ENCODE measurements at regions not wholly inside any gene's neighbourhood (a gene's known extent, or its start where the extent isn't known, plus 50 kb on each side); places are given as distances from the start of the nearest gene placed in this dataset.

DNA sequence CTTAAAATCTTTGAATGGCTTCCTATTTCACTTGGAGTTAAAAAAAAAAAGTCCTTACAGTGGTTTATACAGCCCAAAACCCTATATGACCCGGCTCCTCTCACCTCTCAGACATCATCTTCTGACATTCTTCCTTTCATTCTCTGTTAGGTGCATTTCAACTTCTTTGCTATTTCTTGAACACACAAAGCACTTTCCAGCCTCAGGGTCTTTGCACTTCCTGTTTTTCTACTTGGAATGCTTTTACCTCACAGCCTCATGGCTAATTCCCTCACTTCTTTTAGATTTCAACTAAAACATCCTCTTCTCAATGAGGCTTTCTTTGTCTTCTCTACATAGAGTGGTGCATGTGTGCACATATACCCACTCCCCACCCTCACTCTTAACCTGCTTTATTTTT, 91.0 kb upstream of the MB21D2 start:
- no peak overlapping the region for H4K91ac ChIP-seq (ENCODE audit: low read length)
- whole genome bisulfite sequencing = 80% methylated on average over 1 of the region's 1 CpG
- H4K8ac ChIP-seq (ENCODE audit: low read length) = no peak overlapping the region
- no peak overlapping the region for H2BK15ac ChIP-seq (ENCODE audit: low read depth, poor library complexity, severe bottlenecking)
- H3K36me3 ChIP-seq (ENCODE audit: control insufficient read depth in 1 of 2, insufficient read depth in 2 of 2, low read depth in 1 of 2, low read length in 2 of 2) = no peaks in the 10 kb centered on the region
- no peak overlapping the region for H3K23ac ChIP-seq (ENCODE audit: low read length in 2 of 2)
- H3K4me2 ChIP-seq (ENCODE audit: low read length, poor library complexity, severe bottlenecking) = no peak overlapping the region
- H3K79me1 ChIP-seq (replicated peaks; ENCODE audit: low read length, poor library complexity, severe bottlenecking) = no peaks in the 10 kb centered on the region
- H3K4me1 ChIP-seq (ENCODE audit: control insufficient read depth, insufficient read depth, low read depth, low read length) = no peaks in the 10 kb centered on the region
- H2BK12ac ChIP-seq (ENCODE audit: low read length in 2 of 2) = no peak overlapping the region
- no peak overlapping the region for H2AK5ac ChIP-seq (ENCODE audit: low read length, severe bottlenecking)
- peaks cover 13% of the 10 kb centered on the region for H3K9me3 ChIP-seq (ENCODE audit: control insufficient read depth, low read length)
- no peak overlapping the region for H3K9ac ChIP-seq (ENCODE audit: low read length)
- no peak for DNase-seq
- H2BK5ac ChIP-seq (ENCODE audit: low read depth, low read length, poor library complexity, severe bottlenecking) = no peak overlapping the region
- no peak overlapping the region for H2AFZ ChIP-seq (ENCODE audit: low read depth, low read length)
- H3K18ac ChIP-seq (ENCODE audit: low read depth in 1 of 2, low read length in 2 of 2) = no peak overlapping the region
- H3K14ac ChIP-seq (ENCODE audit: low read length in 2 of 2) = no peak overlapping the region
- no peak overlapping the region for H2BK120ac ChIP-seq (ENCODE audit: low read depth, low read length)
- no peak overlapping the region for H3K4me3 ChIP-seq (ENCODE audit: insufficient read depth in 1 of 2, low read depth in 1 of 2, low read length in 2 of 2)
- no peak overlapping the region for H3K4ac ChIP-seq (ENCODE audit: low read depth in 1 of 2, low read length in 2 of 2)
- H3K27ac ChIP-seq (ENCODE audit: low read length, poor library complexity, severe bottlenecking) = no peak overlapping the region
- no peaks in the 10 kb centered on the region for H3K27me3 ChIP-seq (ENCODE audit: control insufficient read depth in 1 of 2, insufficient read depth in 1 of 2, low read length in 2 of 2)

DNA sequence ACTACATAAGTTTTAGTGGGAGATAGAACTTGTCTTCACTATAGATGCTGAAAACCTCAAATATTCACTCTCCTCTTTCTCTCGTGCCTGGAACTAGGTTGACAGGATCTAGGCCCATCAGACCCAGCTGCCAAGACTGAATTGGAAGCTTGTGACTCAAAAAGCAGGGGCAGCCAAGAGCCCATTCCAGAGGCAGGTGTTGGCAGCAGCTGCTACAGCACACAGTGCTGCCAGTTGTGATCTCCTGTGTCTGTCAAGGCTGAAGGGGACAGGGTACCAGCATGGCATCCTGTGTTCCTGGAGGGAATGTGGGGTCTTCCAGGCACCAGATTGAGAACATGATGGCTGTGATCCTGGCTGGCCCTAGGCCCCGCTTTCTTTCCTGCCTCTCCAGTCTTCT, 92.5 kb upstream of the MB21D2 start:
- no peak overlapping the region for H3K4me3 ChIP-seq (ENCODE audit: insufficient read depth in 1 of 2, low read depth in 1 of 2, low read length in 2 of 2)
- H3K23ac ChIP-seq (ENCODE audit: low read length in 2 of 2) = no peak overlapping the region
- H3K4ac ChIP-seq (ENCODE audit: low read depth in 1 of 2, low read length in 2 of 2) = no peak overlapping the region
- no peak for DNase-seq
- H4K8ac ChIP-seq (ENCODE audit: low read length) = no peak overlapping the region
- no peaks in the 10 kb centered on the region for H3K79me1 ChIP-seq (replicated peaks; ENCODE audit: low read length, poor library complexity, severe bottlenecking)
- H2BK15ac ChIP-seq (ENCODE audit: low read depth, poor library complexity, severe bottlenecking) = no peak overlapping the region
- no peaks in the 10 kb centered on the region for H3K36me3 ChIP-seq (ENCODE audit: control insufficient read depth in 1 of 2, insufficient read depth in 2 of 2, low read depth in 1 of 2, low read length in 2 of 2)
- no peak overlapping the region for H3K14ac ChIP-seq (ENCODE audit: low read length in 2 of 2)
- H2AFZ ChIP-seq (ENCODE audit: low read depth, low read length) = no peak overlapping the region
- peaks cover 16% of the 10 kb centered on the region for H3K9me3 ChIP-seq (ENCODE audit: control insufficient read depth, low read length)
- no peak overlapping the region for H2BK12ac ChIP-seq (ENCODE audit: low read length in 2 of 2)
- H3K27me3 ChIP-seq (ENCODE audit: control insufficient read depth in 1 of 2, insufficient read depth in 1 of 2, low read length in 2 of 2) = no peaks in the 10 kb centered on the region
- no peak overlapping the region for H3K9ac ChIP-seq (ENCODE audit: low read length)
- no peaks in the 10 kb centered on the region for H3K4me1 ChIP-seq (ENCODE audit: control insufficient read depth, insufficient read depth, low read depth, low read length)
- no peak overlapping the region for H3K18ac ChIP-seq (ENCODE audit: low read depth in 1 of 2, low read length in 2 of 2)
- H4K91ac ChIP-seq (ENCODE audit: low read length) = no peak overlapping the region
- no peak overlapping the region for H3K27ac ChIP-seq (ENCODE audit: low read length, poor library complexity, severe bottlenecking)
- H3K4me2 ChIP-seq (ENCODE audit: low read length, poor library complexity, severe bottlenecking) = no peak overlapping the region
- WGBS = 87% methylated on average over 2 of the region's 2 CpGs
- H2BK5ac ChIP-seq (ENCODE audit: low read depth, low read length, poor library complexity, severe bottlenecking) = no peak overlapping the region
- H2BK120ac ChIP-seq (ENCODE audit: low read depth, low read length) = no peak overlapping the region
- no peak overlapping the region for H2AK5ac ChIP-seq (ENCODE audit: low read length, severe bottlenecking)

DNA sequence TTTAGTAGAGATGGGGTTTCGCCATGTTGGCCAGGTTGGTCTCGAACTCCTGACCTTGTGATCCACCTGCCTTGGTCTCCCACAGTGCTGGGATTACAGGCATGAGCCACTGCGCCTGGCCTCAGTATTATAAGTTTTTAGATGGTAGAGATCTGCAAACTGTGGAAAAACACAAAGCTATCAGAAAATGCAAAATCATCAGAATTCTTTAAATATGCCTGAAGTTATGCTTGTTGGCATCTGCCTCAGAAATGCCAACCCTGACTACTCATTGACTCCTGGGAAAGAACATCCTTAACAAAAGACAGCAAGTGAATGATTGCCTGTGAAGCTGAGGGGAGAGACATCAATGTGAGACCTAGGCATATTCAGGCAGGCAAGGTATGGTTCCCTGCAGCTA, 94.3 kb upstream of the MB21D2 start:
- Histone ChIP-seq H2BK12ac (ENCODE audit: low read length in 2 of 2) (no peak overlapping the region), H2BK120ac (ENCODE audit: low read depth, low read length) (no peak overlapping the region)

DNA sequence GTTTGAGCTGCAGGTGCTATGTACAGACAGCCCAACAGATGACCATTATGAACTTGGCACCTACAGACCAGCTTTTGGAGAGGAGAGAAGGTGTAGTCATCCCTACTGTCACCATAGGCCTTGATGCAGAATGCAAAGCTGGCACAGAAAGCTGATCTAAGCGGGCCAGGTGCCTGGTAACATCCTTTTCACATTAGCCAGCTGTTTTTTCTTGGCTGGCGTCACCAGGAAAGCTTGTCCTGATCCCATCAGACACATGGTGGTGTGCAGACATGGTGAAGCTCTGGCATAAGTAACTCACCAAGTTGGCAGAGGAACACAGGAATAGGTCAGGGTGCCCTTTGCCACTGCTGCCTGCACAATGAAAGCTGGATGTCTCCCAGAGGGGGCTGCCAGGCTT, 97.2 kb upstream of the MB21D2 start:
- Histone ChIP-seq H4K8ac (ENCODE audit: low read length) (no peak overlapping the region), H3K27me3 (ENCODE audit: control insufficient read depth in 1 of 2, insufficient read depth in 1 of 2, low read length in 2 of 2) (peaks cover 0 to 4% of the 10 kb centered on the region in 2 experiments), H2AFZ (ENCODE audit: low read depth, low read length) (no peak overlapping the region), H3K4me3 (ENCODE audit: insufficient read depth in 1 of 2, low read depth in 1 of 2, low read length in 2 of 2) (no peak overlapping the region), H2AK5ac (ENCODE audit: low read length, severe bottlenecking) (no peak overlapping the region), H3K18ac (ENCODE audit: low read depth in 1 of 2, low read length in 2 of 2) (no peak overlapping the region), H2BK15ac (ENCODE audit: low read depth, poor library complexity, severe bottlenecking) (no peak overlapping the region), H4K91ac (ENCODE audit: low read length) (no peak overlapping the region), H3K4me1 (ENCODE audit: control insufficient read depth, insufficient read depth, low read depth, low read length) (peaks cover 1% of the 10 kb centered on the region), H3K36me3 (ENCODE audit: control insufficient read depth in 1 of 2, insufficient read depth in 2 of 2, low read depth in 1 of 2, low read length in 2 of 2) (no peaks in the 10 kb centered on the region), H3K4ac (ENCODE audit: low read depth in 1 of 2, low read length in 2 of 2) (no peak overlapping the region), H3K9ac (ENCODE audit: low read length) (no peak overlapping the region), H3K79me1 (replicated peaks; ENCODE audit: low read length, poor library complexity, severe bottlenecking) (no peaks in the 10 kb centered on the region), H3K9me3 (ENCODE audit: control insufficient read depth, low read length) (peaks cover 16% of the 10 kb centered on the region), H3K4me2 (ENCODE audit: low read length, poor library complexity, severe bottlenecking) (no peak overlapping the region), H2BK5ac (ENCODE audit: low read depth, low read length, poor library complexity, severe bottlenecking) (no peak overlapping the region), H3K27ac (ENCODE audit: low read length, poor library complexity, severe bottlenecking) (no peak overlapping the region), H2BK120ac (ENCODE audit: low read depth, low read length) (no peak overlapping the region), H2BK12ac (ENCODE audit: low read length in 2 of 2) (no peak overlapping the region), H3K23ac (ENCODE audit: low read length in 2 of 2) (no peak overlapping the region), H3K14ac (ENCODE audit: low read length in 2 of 2) (no peak overlapping the region)
- 78% methylated on average over 2 of the region's 2 CpGs for WGBS
- no peak for DNase-seq

More for the DNA sequence above, 94.3 kb upstream of the MB21D2 start:
- peaks cover 1% of the 10 kb centered on the region for H3K4me1 ChIP-seq (ENCODE audit: control insufficient read depth, insufficient read depth, low read depth, low read length)
- H3K27ac ChIP-seq (ENCODE audit: low read length, poor library complexity, severe bottlenecking) = no peak overlapping the region
- H4K8ac ChIP-seq (ENCODE audit: low read length) = no peak overlapping the region
- H3K4me2 ChIP-seq (ENCODE audit: low read length, poor library complexity, severe bottlenecking) = no peak overlapping the region
- no peaks in the 10 kb centered on the region for H3K36me3 ChIP-seq (ENCODE audit: control insufficient read depth in 1 of 2, insufficient read depth in 2 of 2, low read depth in 1 of 2, low read length in 2 of 2)
- H3K4me3 ChIP-seq (ENCODE audit: insufficient read depth in 1 of 2, low read depth in 1 of 2, low read length in 2 of 2) = no peak overlapping the region
- no peak overlapping the region for H2AFZ ChIP-seq (ENCODE audit: low read depth, low read length)
- no peak overlapping the region for H3K4ac ChIP-seq (ENCODE audit: low read depth in 1 of 2, low read length in 2 of 2)
- no peak overlapping the region for H3K14ac ChIP-seq (ENCODE audit: low read length in 2 of 2)
- H2AK5ac ChIP-seq (ENCODE audit: low read length, severe bottlenecking) = no peak overlapping the region
- peaks cover 16% of the 10 kb centered on the region for H3K9me3 ChIP-seq (ENCODE audit: control insufficient read depth, low read length)
- no peak overlapping the region for H3K18ac ChIP-seq (ENCODE audit: low read depth in 1 of 2, low read length in 2 of 2)
- no peak overlapping the region for H3K23ac ChIP-seq (ENCODE audit: low read length in 2 of 2)
- peaks cover 0 to 4% of the 10 kb centered on the region in 2 experiments for H3K27me3 ChIP-seq (ENCODE audit: control insufficient read depth in 1 of 2, insufficient read depth in 1 of 2, low read length in 2 of 2)
- H4K91ac ChIP-seq (ENCODE audit: low read length) = no peak overlapping the region
- H3K9ac ChIP-seq (ENCODE audit: low read length) = no peak overlapping the region
- no peak for DNase-seq
- H2BK5ac ChIP-seq (ENCODE audit: low read depth, low read length, poor library complexity, severe bottlenecking) = no peak overlapping the region
- no peak overlapping the region for H2BK15ac ChIP-seq (ENCODE audit: low read depth, poor library complexity, severe bottlenecking)
- WGBS = 93% methylated on average over 2 of the region's 3 CpGs
- no peaks in the 10 kb centered on the region for H3K79me1 ChIP-seq (replicated peaks; ENCODE audit: low read length, poor library complexity, severe bottlenecking)
